NCI-H82 (cell line): ENCODE measurements at regions not wholly inside any gene's neighbourhood (a gene's known extent, or its start where the extent isn't known, plus 50 kb on each side); places are given as distances from the start of the nearest gene placed in this dataset.
"Not testable (repeated sequence)": the region's sequence is repeated elsewhere in the genome, so short reads cannot be mapped to it uniquely, and the experiment has no call there.

ENCODE experiments used
- DNase-seq: peaks from one replicate; lab custom pipeline; 2025; lab: John Stamatoyannopoulos, UW

GRCh38 chr5:154547551-154547950 is 69.5 kb upstream of the HAND1 start:
- DNase-seq = no peak

GRCh38 chr5:154546719-154547118 is 68.7 kb upstream of the HAND1 start:
- no peak for DNase-seq

- no peak for DNase-seq
These were observed 66.6 kb upstream of the HAND1 start for GRCh38 chr5:154544646-154545045.

GRCh38 chr5:154543380-154543779 is 65.4 kb upstream of the HAND1 start:
- DNase-seq = no peak

- DNase-seq = no peak
These were observed 64.6 kb upstream of the HAND1 start for GRCh38 chr5:154542581-154542980.

GRCh38 chr5:154542000-154542399 is 64.0 kb upstream of the HAND1 start:
- no peak for DNase-seq

GRCh38 chr5:154541553-154541952 is 63.5 kb upstream of the HAND1 start:
- no peak for DNase-seq

GRCh38 chr5:154540600-154540999 is 62.6 kb upstream of the HAND1 start:
- DNase-seq = no peak

- no peak for DNase-seq
These were observed 60.5 kb upstream of the HAND1 start for GRCh38 chr5:154538492-154538891.

GRCh38 chr5:154536439-154536838 is 58.4 kb upstream of the HAND1 start:
- not testable (repeated sequence) for DNase-seq

GRCh38 chr5:154535535-154535934 is 57.5 kb upstream of the HAND1 start:
- DNase-seq = no peak

- DNase-seq = no peak
These were observed 56.5 kb upstream of the HAND1 start for GRCh38 chr5:154534457-154535050.

- DNase-seq = no peak
These were observed 51.3 kb upstream of the HAND1 start for GRCh38 chr5:154529282-154529681.

GRCh38 chr5:154528005-154528594 is 50.1 kb upstream of the HAND1 start:
- DNase-seq = no peak
